Esophagus muscularis mucosa (tissue), 4 donors: ENCODE measurements at regions not wholly inside any gene's neighbourhood (a gene's known extent, or its start where the extent isn't known, plus 50 kb on each side); places are given as distances from the start of the nearest gene placed in this dataset.

Source experiments
- DNase-seq: peaks from one replicate; pipeline ENCODE4 v3.0.0-alpha.2; 2017; ENCODE audit errors: extremely low spot score
- H3K27ac ChIP-seq, 4 donors: fragments of 200-600 bp; sonication (generic); replicated peaks in 1 of 4; 1 replicate in 3 of 4; 2 replicates in 1 of 4; pipeline ENCODE4 v1.5.1; 2016 to 2019; ENCODE audit warnings: mild to moderate bottlenecking in 1 of 4
- H3K27me3 ChIP-seq, 4 donors: fragments of 200-600 bp; sonication (generic); one replicate each; pipeline versions ENCODE4 v1.5.1 to v1.6.0; 2016 to 2019
- H3K36me3 ChIP-seq, 4 donors: fragments of 200-600 bp; sonication (generic); one replicate each; pipeline ENCODE4 v1.5.1; 2016 to 2019
- H3K4me1 ChIP-seq, 4 donors: fragments of 200-600 bp; sonication (generic); one replicate each; pipeline ENCODE4 v1.5.1; 2016 to 2019
- H3K4me3 ChIP-seq, 4 donors: fragments of 200-600 bp; sonication (generic); 1 replicate in 2 of 4; 2 replicates in 2 of 4; pipeline ENCODE4 v1.5.1; 2016 to 2019; ENCODE audit warnings: mild to moderate bottlenecking in 4 of 4, moderate library complexity in 1 of 4
- H3K9me3 ChIP-seq, 4 donors: fragments of 200-600 bp; sonication (generic); 1 replicate in 3 of 4; 2 replicates in 1 of 4; pipeline ENCODE4 v1.5.1; 2016 to 2019
- EP300 ChIP-seq: sonication (generic); formaldehyde crosslinking; IDR thresholded peaks from one replicate; pipeline ENCODE4 v1.6.1; 2017; ENCODE audit warnings: antibody characterized with exemption
- POLR2A ChIP-seq: fragments of 450-650 bp; IDR thresholded peaks from one replicate; pipeline ENCODE4 v1.6.1; 2017; ENCODE audit warnings: antibody characterized with exemption, moderate library complexity, mild to moderate bottlenecking, low read depth
- POLR2AphosphoS5 ChIP-seq, 2 donors: sonication (generic); formaldehyde crosslinking; IDR thresholded peaks; one replicate each; pipeline ENCODE4 v1.6.1; 2017; ENCODE audit warnings: antibody characterized with exemption in 2 of 2
- WGBS: methylation state at CpG from one replicate; pipeline ENCODE4 v1.1.5; 2018; 5-methylcytosine and 5-hydroxymethylcytosine counted together
- intact Hi-C: fragments of 100-400 bp; cut with DNase I; formaldehyde crosslinking; loops from one replicate; pipeline ENCODE4 v1.15.1; 2023
- TF ChIP-seq, protein P1 (sequence below), 3 experiments: fragments of 200-600 bp in 2 of 3; fragments of 450-650 bp in 1 of 3; sonication (generic) in 2 of 3; IDR thresholded peaks; one replicate each; pipeline ENCODE4 v1.5.1; 2017 to 2019; ENCODE audit warnings: antibody characterized with exemption in 3 of 3, mild to moderate bottlenecking in 2 of 3, moderate library complexity in 1 of 3

DNA sequence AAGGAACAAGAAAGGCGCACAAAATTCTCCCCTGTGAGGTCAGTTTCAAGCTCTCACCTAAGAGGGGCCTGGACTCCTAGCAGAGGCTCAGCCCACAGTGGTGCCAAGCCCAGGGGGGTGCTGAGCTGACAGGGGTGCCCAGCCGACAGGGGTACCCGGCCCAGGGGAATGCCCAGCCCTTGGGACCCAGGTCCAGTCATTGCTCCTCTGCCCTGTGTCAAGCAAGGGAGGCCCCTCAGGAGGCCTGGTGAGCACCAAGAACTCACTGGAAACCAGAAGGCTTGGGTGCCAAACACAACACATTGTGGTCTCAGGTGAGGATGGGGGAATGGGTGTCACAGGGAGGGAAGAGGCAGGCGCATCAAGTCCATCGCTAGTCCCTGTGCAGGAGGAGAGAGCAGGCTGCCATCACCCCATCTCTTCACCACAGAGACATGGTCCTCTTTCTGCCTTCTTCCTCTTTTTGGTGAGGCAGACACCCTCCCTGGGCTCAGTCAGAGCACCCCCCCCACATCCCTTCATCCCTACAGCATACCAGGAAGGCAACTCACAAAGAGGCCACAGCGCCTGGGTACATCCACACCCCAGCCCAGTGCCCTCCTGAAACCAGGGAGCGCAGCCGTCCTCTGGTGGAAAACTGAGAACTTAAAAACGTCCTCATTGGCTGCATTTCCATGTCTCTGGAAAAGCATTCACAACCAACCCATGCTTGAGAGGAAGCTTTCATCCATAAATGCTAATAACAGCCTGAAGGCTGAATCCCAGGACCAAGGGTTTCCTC, 111.3 kb downstream of the BANF2 start:
- H3K27me3 ChIP-seq, result no peaks in the 10 kb centered on the region
- intact Hi-C loops, result no loop called here
- no peak for TF ChIP-seq POLR2AphosphoS5 (IDR thresholded peaks at IDR 0.05)
- no peak for TF ChIP-seq POLR2A
- TF ChIP-seq, protein P1, sequence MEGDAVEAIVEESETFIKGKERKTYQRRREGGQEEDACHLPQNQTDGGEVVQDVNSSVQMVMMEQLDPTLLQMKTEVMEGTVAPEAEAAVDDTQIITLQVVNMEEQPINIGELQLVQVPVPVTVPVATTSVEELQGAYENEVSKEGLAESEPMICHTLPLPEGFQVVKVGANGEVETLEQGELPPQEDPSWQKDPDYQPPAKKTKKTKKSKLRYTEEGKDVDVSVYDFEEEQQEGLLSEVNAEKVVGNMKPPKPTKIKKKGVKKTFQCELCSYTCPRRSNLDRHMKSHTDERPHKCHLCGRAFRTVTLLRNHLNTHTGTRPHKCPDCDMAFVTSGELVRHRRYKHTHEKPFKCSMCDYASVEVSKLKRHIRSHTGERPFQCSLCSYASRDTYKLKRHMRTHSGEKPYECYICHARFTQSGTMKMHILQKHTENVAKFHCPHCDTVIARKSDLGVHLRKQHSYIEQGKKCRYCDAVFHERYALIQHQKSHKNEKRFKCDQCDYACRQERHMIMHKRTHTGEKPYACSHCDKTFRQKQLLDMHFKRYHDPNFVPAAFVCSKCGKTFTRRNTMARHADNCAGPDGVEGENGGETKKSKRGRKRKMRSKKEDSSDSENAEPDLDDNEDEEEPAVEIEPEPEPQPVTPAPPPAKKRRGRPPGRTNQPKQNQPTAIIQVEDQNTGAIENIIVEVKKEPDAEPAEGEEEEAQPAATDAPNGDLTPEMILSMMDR (IDR thresholded peaks at IDR 0.05), result no peak
- TF ChIP-seq EP300, result no peak
- no peaks in the 10 kb centered on the region for H3K9me3 ChIP-seq
- peak overlapping the region in 1 of 4 donors; percentile 82 for H3K27ac ChIP-seq
- DNase-seq, result no peak
- WGBS, result 86% methylated on average over 8 of the region's 9 CpGs
- no peak overlapping the region for H3K4me3 ChIP-seq
- H3K36me3 ChIP-seq, result no peaks in the 10 kb centered on the region
- H3K4me1 ChIP-seq, result peaks cover 38 to 47% (median 43%) of the 10 kb centered on the region in 4 donors

- DNase-seq, result no peak
- no peak overlapping the region for H3K4me3 ChIP-seq
- no peaks in the 10 kb centered on the region for H3K27me3 ChIP-seq
- peak overlapping the region; percentile 56 to 82 (median 73) for H3K27ac ChIP-seq
- H3K36me3 ChIP-seq, result no peaks in the 10 kb centered on the region
- H3K9me3 ChIP-seq, result no peaks in the 10 kb centered on the region
- WGBS, result 57% methylated on average over 2 of the region's 4 CpGs
- TF ChIP-seq, protein P1 (IDR thresholded peaks at IDR 0.05), result no peak
- H3K4me1 ChIP-seq, result peaks cover 41 to 52% (median 47%) of the 10 kb centered on the region in 4 donors
- intact Hi-C loops, result no loop called here
These were observed 110.4 kb downstream of the BANF2 start for GRCh38 chr20:17810062-17810631.

GRCh38 chr20:17809362-17810061, 109.7 kb downstream of the BANF2 start:
- Histone ChIP-seq H3K27me3 (no peaks in the 10 kb centered on the region), H3K36me3 (no peaks in the 10 kb centered on the region), H3K4me3 (no peak overlapping the region), H3K27ac (peak overlapping the region; percentile 56 to 82 (median 73)), H3K9me3 (no peaks in the 10 kb centered on the region), H3K4me1 (peaks cover 41 to 52% (median 47%) of the 10 kb centered on the region in 4 donors)
- no peak for TF ChIP-seq EP300
- TF ChIP-seq POLR2A, result no peak
- TF ChIP-seq POLR2AphosphoS5 (IDR thresholded peaks at IDR 0.05), result peak in 1 of 2 donors; percentile 46
- TF ChIP-seq, protein P1 (IDR thresholded peaks at IDR 0.05), result no peak
- 38% methylated on average over 8 of the region's 8 CpGs for WGBS
- intact Hi-C loops, result loop anchor here (10.0 kb wide), 1 partner anchor 125 kb away; the partner anchor contains the start of gene RRBP1
- DNase-seq, result no peak

- intact Hi-C loops, result loop anchor here (10.0 kb wide), 1 partner anchor 124 kb away; the partner anchor contains the start of gene RRBP1
- Histone ChIP-seq H3K9me3 (no peaks in the 10 kb centered on the region), H3K4me3 (no peak overlapping the region), H3K27me3 (no peaks in the 10 kb centered on the region), H3K27ac (peak overlapping the region; percentile 69 to 82 (median 77)), H3K36me3 (no peaks in the 10 kb centered on the region), H3K4me1 (peaks cover 41 to 52% (median 47%) of the 10 kb centered on the region in 4 donors)
- no peak for DNase-seq
- TF ChIP-seq POLR2A (no peak), EP300 (no peak), POLR2AphosphoS5 (IDR thresholded peaks at IDR 0.05) (no peak)
- 64% methylated on average over 5 of the region's 5 CpGs for WGBS
These were observed 109.0 kb downstream of the BANF2 start for GRCh38 chr20:17808782-17809181.

GRCh38 chr20:17808357-17808756, 108.6 kb downstream of the BANF2 start:
- H3K36me3 ChIP-seq, result no peaks in the 10 kb centered on the region
- no peak for DNase-seq
- 60% methylated on average over 5 of the region's 5 CpGs for WGBS
- peaks cover 41 to 52% (median 47%) of the 10 kb centered on the region in 4 donors for H3K4me1 ChIP-seq
- H3K4me3 ChIP-seq, result no peak overlapping the region
- TF ChIP-seq POLR2A (no peak), EP300 (no peak), POLR2AphosphoS5 (IDR thresholded peaks at IDR 0.05) (peak in 1 of 2 donors; percentile 41)
- TF ChIP-seq, protein P1 (IDR thresholded peaks at IDR 0.05), result no peak
- H3K27ac ChIP-seq, result peak overlapping the region; percentile 69 to 82 (median 77)
- no peaks in the 10 kb centered on the region for H3K9me3 ChIP-seq
- intact Hi-C loops, result loop anchor here (10.0 kb wide), 1 partner anchor 124 kb away; the partner anchor contains the start of gene RRBP1
- H3K27me3 ChIP-seq, result no peaks in the 10 kb centered on the region
